ENCODE measurements at regions not wholly inside any gene's neighbourhood (a gene's known extent, or its start where the extent isn't known, plus 50 kb on each side); places are given as distances from the start of the nearest gene placed in this dataset.

DNA sequence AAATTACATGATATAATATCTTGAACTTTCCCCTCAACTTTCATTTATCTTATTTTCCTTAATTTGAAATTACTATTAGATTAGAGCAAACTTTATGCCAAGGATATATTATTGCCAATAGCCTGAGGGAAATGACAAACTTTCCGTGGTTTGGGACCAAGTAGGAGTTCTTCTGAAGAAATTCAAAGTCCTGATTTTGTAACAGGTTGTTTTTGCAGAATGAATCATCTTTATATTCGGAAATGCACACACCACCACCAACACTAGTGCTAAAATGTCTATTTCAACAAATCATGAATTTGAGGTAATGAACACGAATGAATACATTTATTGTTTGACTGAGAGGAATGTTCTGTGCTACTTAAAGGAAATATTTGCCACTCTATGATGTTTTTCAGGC lies 226.7 kb downstream of the GRIA2 start:
- no peak for DNase-seq

DNA sequence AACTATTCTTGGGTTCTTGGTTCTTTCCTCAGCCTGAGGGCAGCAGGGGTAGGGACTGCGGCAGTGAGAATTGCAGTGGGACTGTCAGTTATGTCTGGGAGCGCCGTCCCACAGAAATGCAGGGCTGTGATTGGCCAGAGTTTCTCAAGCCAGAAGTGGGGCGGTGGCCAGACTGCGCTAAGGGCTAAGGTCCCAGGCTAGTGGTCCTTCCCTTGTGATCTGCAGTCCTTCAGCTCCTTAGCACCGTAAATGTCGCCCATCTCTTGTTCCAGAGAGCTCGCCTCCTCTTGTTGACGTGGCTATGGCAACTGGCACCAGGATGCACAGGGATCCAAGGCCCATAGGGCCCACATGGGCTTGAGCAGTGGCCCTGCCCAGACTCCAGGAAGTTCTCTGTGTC lies 223.5 kb downstream of the GRIA2 start:
- DNase-seq = no peak

DNA sequence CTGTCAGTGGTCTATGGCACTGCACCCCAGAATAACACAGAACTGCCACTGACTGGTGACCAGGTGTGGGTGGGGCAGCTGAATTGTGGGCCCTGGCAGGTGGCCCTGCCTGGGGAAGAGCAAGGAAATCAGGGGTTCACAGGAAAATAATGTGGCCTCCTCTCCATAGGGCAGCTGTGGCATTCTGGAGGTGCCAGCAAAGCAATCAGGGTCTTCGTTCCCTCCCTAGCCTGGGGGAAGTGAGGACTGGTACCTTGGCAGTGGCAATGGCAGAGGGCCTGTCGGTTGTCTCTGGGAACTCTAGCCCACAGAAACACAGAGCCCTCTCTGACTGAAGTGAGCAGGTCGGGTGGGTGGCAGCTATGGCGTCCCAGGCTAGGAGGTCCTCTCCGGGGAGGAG lies 223.0 kb downstream of the GRIA2 start:
- DNase-seq = no peak

DNA sequence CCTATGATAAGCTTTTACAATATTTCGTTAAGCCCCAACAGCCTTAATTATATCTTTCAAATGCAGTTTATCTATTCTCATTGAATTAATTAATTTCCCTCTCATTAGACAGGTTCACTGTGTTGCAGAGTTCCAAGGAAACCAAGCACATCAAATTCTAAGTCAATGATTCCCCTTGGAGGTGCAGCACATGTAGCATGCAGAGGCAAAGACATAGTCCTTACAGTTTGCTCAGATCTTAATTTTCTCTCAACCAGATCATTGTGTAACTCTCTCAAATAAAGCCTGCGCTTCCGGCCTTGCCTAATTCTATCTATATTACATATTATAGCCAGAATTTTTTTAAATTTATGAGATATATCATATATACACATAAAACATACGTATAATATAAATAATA lies 205.4 kb downstream of the GRIA2 start:
- DNase-seq = no peak

DNA sequence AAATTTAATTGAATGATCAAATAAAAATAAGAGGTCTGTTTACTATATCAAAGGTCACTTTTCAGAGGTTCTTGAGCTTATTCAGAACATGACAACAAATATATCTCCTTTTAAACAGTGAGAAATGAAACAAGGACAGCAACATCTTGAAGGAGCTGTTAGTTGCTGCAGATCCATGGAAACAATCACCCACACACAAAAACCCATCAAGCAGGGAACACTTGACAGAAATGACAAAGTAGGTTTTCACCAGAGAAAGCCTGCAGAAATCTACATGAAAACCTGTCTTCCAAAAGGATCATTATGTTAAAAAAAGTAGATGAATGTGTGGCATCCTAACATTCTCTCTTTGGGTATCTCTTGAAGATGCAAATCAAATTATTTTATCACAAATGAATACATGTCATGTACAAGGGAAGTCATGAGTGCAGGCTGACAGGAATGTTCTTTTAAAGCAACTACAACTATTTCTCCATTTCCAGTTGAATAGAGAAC lies 203.0 kb downstream of the GRIA2 start:
- DNase-seq = no peak

DNA sequence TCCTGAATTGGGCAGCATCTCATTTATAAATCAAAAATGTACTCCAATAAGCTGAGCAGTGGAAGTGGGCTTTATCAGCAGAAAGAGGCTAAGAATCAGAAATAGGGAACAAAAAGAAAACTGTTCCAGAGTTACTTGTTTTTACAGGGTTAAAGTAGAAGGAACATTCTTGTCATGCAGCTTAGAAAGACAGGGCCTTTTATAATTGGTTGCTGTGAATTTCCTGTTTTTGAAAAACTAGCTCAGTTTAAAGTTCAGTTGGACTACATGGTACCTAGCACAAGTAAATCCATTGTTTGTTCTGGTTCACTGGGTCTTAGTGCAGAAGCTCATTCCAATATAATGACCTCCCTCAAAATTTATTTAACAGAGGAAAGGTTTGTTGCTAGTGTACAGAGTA lies 200.8 kb downstream of the GRIA2 start:
- DNase-seq = no peak
